Activated CD4-positive, alpha-beta memory T cell treated with anti-CD3 and anti-CD28 coated beads for 36 hours (primary cell): ENCODE measurements at regions not wholly inside any gene's neighbourhood (a gene's known extent, or its start where the extent isn't known, plus 50 kb on each side); places are given as distances from the start of the nearest gene placed in this dataset.

Experiments used
- CTCF ChIA-PET: fragments of 350-600 bp; sonication (Branson Sonifier 250); formaldehyde crosslinking; loops from one replicate; lab custom pipeline; 2021; ENCODE audit warnings: antibody characterized with exemption, inconsistent platforms; lab: Charles Lee
- POLR2A ChIA-PET: fragments of 350-600 bp; sonication (Branson Sonifier 250); formaldehyde crosslinking; loops from one replicate; lab custom pipeline; 2021; ENCODE audit warnings: antibody characterized with exemption; lab: Charles Lee
- DNase-seq: peaks from one replicate; pipeline ENCODE4 v3.0.0-alpha.2; 2020
- H3K27ac Mint-ChIP-seq: one replicate; pipeline ENCODE4 v1.8.0; 2021; ENCODE audit warnings: mixed read lengths
- H3K27me3 Mint-ChIP-seq: one replicate; pipeline ENCODE4 v1.8.0; 2021; ENCODE audit warnings: mixed read lengths
- H3K36me3 Mint-ChIP-seq: one replicate; pipeline ENCODE4 v1.8.0; 2021; ENCODE audit warnings: mixed read lengths
- H3K4me1 Mint-ChIP-seq: one replicate; pipeline ENCODE4 v1.8.0; 2021; ENCODE audit warnings: low read depth, mixed read lengths
- H3K4me3 Mint-ChIP-seq: one replicate; pipeline ENCODE4 v1.8.0; 2021; ENCODE audit warnings: mild to moderate bottlenecking, mixed read lengths
- H3K9me3 Mint-ChIP-seq: one replicate; pipeline ENCODE4 v1.8.0; 2021; ENCODE audit warnings: mixed read lengths
- intact Hi-C: fragments of 100-400 bp; cut with micrococcal nuclease; formaldehyde crosslinking; loops from one replicate; pipeline ENCODE4 v1.15.1; 2023

DNA sequence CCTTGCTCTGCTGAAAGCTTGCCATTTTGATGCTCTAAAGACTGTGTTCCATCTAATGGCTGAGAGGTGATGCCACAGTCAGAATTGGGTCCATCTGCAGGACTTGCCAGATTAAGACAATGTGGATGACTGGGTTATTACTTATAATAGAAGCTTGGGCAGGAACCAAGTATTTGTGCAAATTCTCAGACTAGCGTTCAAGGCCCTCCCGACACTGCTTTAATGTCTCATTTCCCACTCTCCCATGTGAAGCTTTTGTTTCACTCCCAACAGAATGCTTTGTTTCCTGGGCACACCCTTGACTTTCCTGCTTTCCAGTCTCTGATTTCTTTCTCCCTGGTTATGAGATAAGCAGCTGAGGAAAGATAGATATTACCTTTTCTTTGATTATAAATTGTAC is 215.8 kb downstream of the KCNS3 start:
- no peaks in the 10 kb centered on the region for H3K9me3 Mint-ChIP-seq
- no peaks in the 10 kb centered on the region for H3K36me3 Mint-ChIP-seq
- H3K27me3 Mint-ChIP-seq = no peaks in the 10 kb centered on the region
- CTCF ChIA-PET = no interaction called here
- H3K27ac Mint-ChIP-seq = no peak overlapping the region
- POLR2A ChIA-PET = no interaction called here
- H3K4me1 Mint-ChIP-seq = no peaks in the 10 kb centered on the region
- DNase-seq = no peak
- no peak overlapping the region for H3K4me3 Mint-ChIP-seq
- intact Hi-C loops = no loop called here

DNA sequence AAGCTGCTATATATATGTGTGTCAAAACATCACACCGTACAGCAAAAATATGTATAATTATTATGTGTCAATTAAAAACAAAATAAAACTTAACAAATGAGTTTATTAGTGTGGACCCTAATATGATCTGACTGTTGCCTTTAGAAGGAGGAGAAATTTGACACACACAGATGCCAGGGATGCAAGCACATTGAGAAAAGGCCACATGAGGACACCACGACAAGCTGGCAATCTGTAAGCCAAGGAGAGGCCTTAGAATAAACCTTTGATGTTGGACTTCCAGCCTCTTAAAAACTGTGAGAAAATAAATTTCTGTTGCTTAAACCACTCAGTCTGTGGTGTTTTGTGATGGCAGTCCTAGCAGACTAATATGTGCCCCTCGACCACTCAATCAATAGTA is 214.7 kb downstream of the KCNS3 start:
- Mint-ChIP-seq H3K27ac (no peak overlapping the region), H3K4me3 (no peak overlapping the region), H3K27me3 (no peaks in the 10 kb centered on the region), H3K9me3 (no peaks in the 10 kb centered on the region), H3K4me1 (no peaks in the 10 kb centered on the region), H3K36me3 (no peaks in the 10 kb centered on the region)
- CTCF ChIA-PET = no interaction called here
- DNase-seq = no peak
- intact Hi-C loops = no loop called here
- POLR2A ChIA-PET = no interaction called here

DNA sequence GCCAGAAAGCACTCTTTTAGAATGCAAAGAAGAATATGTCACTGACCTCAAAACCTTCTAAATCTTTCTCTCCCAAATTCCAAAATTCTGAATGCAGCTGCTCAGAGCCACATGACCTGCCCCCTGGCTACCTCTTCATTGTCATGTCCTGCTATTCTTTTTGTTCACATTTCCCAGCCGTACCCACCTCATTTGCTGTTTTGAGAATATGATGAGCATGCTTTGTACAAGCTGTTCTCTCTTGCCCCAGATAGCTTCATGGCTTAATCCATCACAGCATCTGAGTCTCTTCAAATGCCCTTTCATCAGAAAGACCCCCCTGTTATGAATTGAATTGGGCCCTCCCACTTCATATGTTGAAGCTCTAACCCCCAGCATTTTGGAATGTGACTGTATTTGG is 214.3 kb downstream of the KCNS3 start:
- Mint-ChIP-seq H3K27me3 (no peaks in the 10 kb centered on the region), H3K36me3 (no peaks in the 10 kb centered on the region), H3K4me1 (no peaks in the 10 kb centered on the region), H3K27ac (no peak overlapping the region), H3K4me3 (no peak overlapping the region), H3K9me3 (no peaks in the 10 kb centered on the region)
- DNase-seq = no peak
- ChIA-PET POLR2A (no interaction called here), CTCF (no interaction called here)
- intact Hi-C loops = no loop called here

DNA sequence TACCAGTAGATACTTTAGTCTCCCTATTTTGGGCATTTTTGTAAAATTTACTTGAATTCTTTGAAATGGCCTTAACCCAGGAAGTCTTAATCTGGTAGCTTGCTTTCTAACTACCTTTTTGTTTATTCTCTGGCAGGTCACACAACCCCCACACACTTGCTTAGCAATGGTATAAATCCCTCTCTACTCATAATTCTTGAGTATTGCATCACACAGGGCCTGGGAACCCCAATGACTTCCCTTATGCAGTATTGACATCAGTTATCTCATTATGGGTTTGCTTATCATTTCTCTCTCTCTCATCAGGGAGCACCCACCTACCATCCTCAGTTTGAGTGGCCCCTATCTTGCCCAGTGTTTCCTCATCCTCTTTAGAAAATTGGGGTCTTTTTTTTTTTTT is 207.1 kb downstream of the KCNS3 start:
- POLR2A ChIA-PET = no interaction called here
- Mint-ChIP-seq H3K9me3 (no peaks in the 10 kb centered on the region), H3K36me3 (no peaks in the 10 kb centered on the region), H3K27ac (no peak overlapping the region), H3K4me1 (no peaks in the 10 kb centered on the region), H3K4me3 (no peak overlapping the region), H3K27me3 (no peaks in the 10 kb centered on the region)
- intact Hi-C loops = no loop called here
- CTCF ChIA-PET = no interaction called here
- no peak for DNase-seq

DNA sequence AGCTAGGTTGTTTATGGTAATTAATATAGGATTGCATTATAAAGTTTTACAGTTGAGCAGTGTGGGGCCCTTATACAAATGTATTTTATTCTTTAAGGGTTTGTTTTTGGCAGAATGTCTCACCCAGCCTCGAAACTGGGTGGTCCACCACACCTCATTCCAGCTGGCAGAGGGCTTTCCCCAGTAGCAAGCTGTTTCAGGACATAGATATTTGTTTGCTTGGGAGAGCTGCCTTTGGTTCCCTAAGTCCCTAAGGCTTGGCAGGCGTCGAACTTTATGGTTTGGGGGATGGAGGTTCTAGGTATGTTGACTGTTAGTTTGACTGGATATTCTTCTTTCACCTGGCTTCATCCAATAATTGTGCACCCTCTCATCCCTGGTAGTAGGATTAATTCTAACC is 205.9 kb downstream of the KCNS3 start:
- intact Hi-C loops = no loop called here
- no peak for DNase-seq
- Mint-ChIP-seq H3K4me3 (no peak overlapping the region), H3K27ac (no peak overlapping the region), H3K36me3 (no peaks in the 10 kb centered on the region), H3K9me3 (no peaks in the 10 kb centered on the region), H3K4me1 (no peaks in the 10 kb centered on the region), H3K27me3 (no peaks in the 10 kb centered on the region)
- ChIA-PET POLR2A (no interaction called here), CTCF (no interaction called here)

DNA sequence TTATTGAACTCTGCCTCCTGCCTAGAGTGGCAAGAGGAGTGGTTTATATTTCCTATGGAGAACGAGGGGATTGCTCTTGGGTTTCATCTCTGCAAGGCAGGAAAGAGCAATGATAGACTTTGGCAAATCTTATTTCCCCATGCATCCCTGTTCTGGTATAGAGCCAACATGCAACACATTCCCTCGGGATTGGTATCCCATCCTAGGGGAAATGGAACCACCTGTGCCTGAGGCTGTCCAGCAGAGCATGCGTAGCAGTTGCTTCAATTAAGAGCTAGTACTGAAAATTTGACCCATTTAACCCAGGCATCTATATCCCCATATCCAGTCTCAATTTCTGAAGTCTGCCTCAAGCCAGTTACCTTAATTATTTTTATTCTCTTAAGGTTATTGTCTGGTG is 205.3 kb downstream of the KCNS3 start:
- DNase-seq = no peak
- Mint-ChIP-seq H3K9me3 (no peaks in the 10 kb centered on the region), H3K4me3 (no peak overlapping the region), H3K36me3 (no peaks in the 10 kb centered on the region), H3K27me3 (no peaks in the 10 kb centered on the region), H3K27ac (no peak overlapping the region), H3K4me1 (no peaks in the 10 kb centered on the region)
- CTCF ChIA-PET = no interaction called here
- intact Hi-C loops = no loop called here
- POLR2A ChIA-PET = no interaction called here

DNA sequence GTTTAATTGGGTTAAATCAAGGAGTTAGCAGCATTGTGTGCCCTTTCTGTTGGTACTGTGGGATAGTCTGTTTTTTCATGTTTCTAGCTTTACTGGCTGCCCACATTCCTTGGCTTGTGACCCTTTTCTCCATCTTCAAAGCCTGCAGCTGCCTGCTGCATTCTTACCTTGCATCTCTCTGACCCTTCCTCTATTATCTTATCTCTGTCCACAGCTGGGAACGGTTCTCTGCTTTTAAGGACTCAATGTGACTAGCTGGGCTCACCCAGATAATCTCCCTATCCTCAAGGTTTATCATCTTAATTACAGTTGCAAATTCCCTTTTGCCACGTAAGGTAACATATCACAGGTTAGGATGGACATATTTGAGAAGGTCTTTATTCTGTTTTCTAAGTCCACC is 199.7 kb downstream of the KCNS3 start:
- Mint-ChIP-seq H3K36me3 (no peaks in the 10 kb centered on the region), H3K27me3 (no peaks in the 10 kb centered on the region), H3K4me3 (no peak overlapping the region), H3K9me3 (peaks cover 4% of the 10 kb centered on the region), H3K4me1 (no peaks in the 10 kb centered on the region), H3K27ac (no peak overlapping the region)
- CTCF ChIA-PET = no interaction called here
- no peak for DNase-seq
- POLR2A ChIA-PET = no interaction called here
- intact Hi-C loops = no loop called here

DNA sequence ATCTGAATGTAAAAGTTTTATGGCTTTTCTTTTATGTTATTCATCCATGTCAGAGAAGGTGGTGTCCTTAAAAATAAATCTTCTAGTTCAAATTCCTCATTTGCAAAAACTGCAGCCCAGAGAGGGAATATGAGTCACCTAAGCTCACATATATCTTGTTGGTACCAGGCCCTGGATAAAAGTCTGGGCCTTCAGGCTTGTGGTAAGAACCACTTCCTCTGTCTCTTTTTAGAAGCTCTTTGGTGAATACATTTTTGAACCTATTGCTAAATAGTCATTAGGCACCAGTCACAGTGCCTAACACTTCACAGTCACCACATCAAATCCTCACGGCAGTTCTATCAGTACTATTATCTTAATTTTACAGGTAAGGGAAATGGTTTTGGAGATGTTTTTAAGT is 199.2 kb downstream of the KCNS3 start:
- H3K36me3 Mint-ChIP-seq = no peaks in the 10 kb centered on the region
- DNase-seq = no peak
- H3K27me3 Mint-ChIP-seq = no peaks in the 10 kb centered on the region
- ChIA-PET CTCF (no interaction called here), POLR2A (no interaction called here)
- peaks cover 4% of the 10 kb centered on the region for H3K9me3 Mint-ChIP-seq
- no peak overlapping the region for H3K27ac Mint-ChIP-seq
- H3K4me3 Mint-ChIP-seq = no peak overlapping the region
- intact Hi-C loops = no loop called here
- H3K4me1 Mint-ChIP-seq = no peaks in the 10 kb centered on the region

DNA sequence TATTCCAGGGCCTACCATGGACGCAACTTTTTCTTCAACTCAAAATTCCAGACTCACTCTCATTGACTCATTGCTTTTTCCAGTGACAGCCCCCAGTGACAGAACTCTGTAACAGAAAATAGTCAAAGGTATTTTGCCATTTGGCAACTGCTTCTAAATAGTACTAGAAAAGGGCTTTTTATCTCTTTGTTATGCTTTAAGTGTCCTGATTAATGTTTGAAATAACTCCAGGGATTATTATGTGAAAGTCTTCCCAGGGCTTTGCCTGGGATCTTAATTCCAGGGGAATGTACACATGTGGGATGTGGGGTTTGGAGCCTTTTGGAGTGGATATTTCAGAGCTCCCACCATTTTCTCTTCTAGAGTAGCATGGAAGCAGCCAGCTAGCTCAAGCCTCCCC is 198.8 kb downstream of the KCNS3 start:
- no peaks in the 10 kb centered on the region for H3K4me1 Mint-ChIP-seq
- intact Hi-C loops = no loop called here
- no peak overlapping the region for H3K27ac Mint-ChIP-seq
- no peak overlapping the region for H3K4me3 Mint-ChIP-seq
- H3K27me3 Mint-ChIP-seq = no peaks in the 10 kb centered on the region
- CTCF ChIA-PET = no interaction called here
- H3K36me3 Mint-ChIP-seq = no peaks in the 10 kb centered on the region
- peaks cover 4% of the 10 kb centered on the region for H3K9me3 Mint-ChIP-seq
- DNase-seq = no peak
- POLR2A ChIA-PET = no interaction called here

DNA sequence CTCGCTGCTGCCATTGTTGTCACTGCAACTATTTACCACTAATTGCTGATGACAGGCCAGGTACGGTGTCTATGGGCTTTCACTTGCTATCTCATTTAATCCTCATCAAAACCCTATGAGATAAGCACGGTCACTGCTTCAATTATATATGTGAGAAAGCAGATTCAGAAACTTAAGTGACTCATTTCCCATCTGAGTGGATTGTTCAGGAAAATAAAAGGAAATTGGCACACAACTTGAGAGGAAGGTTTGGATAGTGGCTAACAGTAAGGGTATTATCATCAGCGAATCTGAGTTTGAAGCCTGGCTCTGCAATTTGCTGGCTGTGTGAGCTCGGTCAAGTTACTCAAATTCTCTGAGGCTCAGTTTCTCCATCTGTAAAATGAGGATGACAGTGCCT is 196.0 kb downstream of the KCNS3 start:
- DNase-seq = no peak
- Mint-ChIP-seq H3K4me3 (no peak overlapping the region), H3K9me3 (peaks cover 4% of the 10 kb centered on the region), H3K27me3 (no peaks in the 10 kb centered on the region), H3K27ac (no peak overlapping the region), H3K36me3 (no peaks in the 10 kb centered on the region), H3K4me1 (no peaks in the 10 kb centered on the region)
- intact Hi-C loops = no loop called here
- CTCF ChIA-PET = no interaction called here
- POLR2A ChIA-PET = no interaction called here

DNA sequence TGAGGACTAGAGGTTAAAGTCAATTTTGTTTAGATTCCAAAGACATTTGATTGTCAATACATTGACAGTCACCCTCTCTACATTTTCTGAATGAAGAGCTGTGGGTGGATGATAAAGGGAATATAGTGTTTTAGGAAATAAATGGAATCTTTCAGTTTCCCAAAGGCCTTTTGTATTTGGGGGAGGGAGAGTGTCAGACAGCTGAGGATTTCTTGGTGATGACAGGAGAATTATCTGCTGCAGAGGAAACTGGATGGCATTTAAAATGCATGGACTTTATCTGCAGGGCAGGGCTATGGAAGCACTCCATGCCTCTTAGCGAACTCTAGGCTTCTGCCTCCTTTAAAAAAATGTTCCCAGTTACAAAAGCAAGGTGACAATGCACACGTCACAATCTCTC is 195.1 kb downstream of the KCNS3 start:
- H3K9me3 Mint-ChIP-seq = peaks cover 4% of the 10 kb centered on the region
- CTCF ChIA-PET = no interaction called here
- no peaks in the 10 kb centered on the region for H3K4me1 Mint-ChIP-seq
- H3K4me3 Mint-ChIP-seq = no peak overlapping the region
- no peaks in the 10 kb centered on the region for H3K27me3 Mint-ChIP-seq
- no peak for DNase-seq
- no peak overlapping the region for H3K27ac Mint-ChIP-seq
- no peaks in the 10 kb centered on the region for H3K36me3 Mint-ChIP-seq
- POLR2A ChIA-PET = no interaction called here
- intact Hi-C loops = no loop called here

DNA sequence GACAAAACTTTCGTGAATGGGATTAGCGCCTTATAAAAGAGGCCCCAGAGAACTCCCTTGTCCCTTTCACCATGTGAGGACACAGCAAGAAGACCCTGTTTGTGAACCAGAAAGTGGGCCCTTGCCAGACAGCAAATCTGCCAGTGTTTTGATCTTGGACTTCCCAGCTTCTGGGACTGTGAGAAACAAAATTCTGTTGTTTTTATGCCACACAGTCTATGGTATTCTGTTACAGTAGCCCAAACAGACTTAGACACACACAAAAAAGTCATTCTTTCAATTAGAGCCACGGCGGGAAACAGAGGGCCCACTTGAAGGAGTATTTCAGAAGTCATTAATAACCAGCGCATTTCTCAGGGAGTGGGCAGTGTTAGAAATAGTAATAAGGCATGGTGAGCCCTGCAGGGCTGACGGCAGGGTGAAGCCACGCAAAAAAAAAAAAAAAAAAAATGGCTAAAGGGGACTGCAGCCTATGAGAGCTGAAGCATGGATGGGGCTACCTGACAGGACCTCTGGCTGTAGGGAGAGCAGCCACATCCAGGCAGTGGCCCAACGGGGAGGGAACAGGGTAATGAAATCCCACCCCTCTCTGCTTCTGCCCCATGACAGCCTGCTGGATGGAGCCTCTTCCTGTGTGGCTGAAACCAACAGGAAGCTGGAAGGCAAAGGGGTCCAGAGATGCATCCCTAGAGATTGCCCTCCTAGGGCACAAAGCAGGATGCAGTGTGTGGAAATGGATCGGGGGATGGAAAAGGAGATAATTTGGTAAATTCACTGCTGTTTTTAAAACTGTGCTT is 189.3 kb downstream of the KCNS3 start:
- no peaks in the 10 kb centered on the region for H3K36me3 Mint-ChIP-seq
- no peak for DNase-seq
- intact Hi-C loops = no loop called here
- H3K4me3 Mint-ChIP-seq = no peak overlapping the region
- no peaks in the 10 kb centered on the region for H3K27me3 Mint-ChIP-seq
- no peaks in the 10 kb centered on the region for H3K9me3 Mint-ChIP-seq
- no peak overlapping the region for H3K27ac Mint-ChIP-seq
- CTCF ChIA-PET = no interaction called here
- no peaks in the 10 kb centered on the region for H3K4me1 Mint-ChIP-seq
- POLR2A ChIA-PET = no interaction called here

DNA sequence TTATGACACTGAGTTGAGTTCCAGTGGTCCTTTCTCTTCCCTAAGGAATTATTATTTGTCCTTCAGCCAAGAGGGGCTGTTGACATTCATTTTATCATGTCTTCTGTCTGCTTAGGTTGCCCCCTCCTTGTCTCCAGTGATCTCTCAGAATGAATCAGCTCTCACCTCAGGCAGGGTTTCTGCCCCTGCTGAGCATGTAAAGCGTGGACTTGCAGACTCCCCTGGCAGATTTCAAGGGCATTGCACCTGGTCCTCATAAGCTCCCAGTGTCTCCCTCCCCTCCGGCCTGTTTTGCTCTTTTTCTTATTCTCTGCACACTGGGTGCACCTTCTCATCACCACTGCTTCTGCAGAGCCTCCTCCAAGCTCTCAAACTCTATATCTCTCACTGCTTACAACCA is 188.4 kb downstream of the KCNS3 start:
- Mint-ChIP-seq H3K4me3 (no peak overlapping the region), H3K27ac (no peak overlapping the region)
- POLR2A ChIA-PET = no interaction called here

More for the DNA sequence above, 188.4 kb downstream of the KCNS3 start:
- intact Hi-C loops = no loop called here
- Mint-ChIP-seq H3K9me3 (no peaks in the 10 kb centered on the region), H3K36me3 (no peaks in the 10 kb centered on the region), H3K27me3 (no peaks in the 10 kb centered on the region), H3K4me1 (no peaks in the 10 kb centered on the region)
- CTCF ChIA-PET = no interaction called here
- no peak for DNase-seq
